BLaER1 (cell line): ENCODE measurements at regions not wholly inside any gene's neighbourhood (a gene's known extent, or its start where the extent isn't known, plus 50 kb on each side); places are given as distances from the start of the nearest gene placed in this dataset.

ENCODE experiments used
- H3K27ac ChIP-seq: shearing (Covaris generic); formaldehyde crosslinking; 2 replicates; pipeline ENCODE4 v1.8.1; 2022
- H3K27me3 ChIP-seq: shearing (Covaris generic); formaldehyde crosslinking; 2 replicates; pipeline ENCODE4 v1.8.1; 2022
- H3K36me3 ChIP-seq: shearing (Covaris generic); formaldehyde crosslinking; 2 replicates; pipeline ENCODE4 v1.8.1; 2022
- H3K4me1 ChIP-seq: shearing (Covaris generic); formaldehyde crosslinking; 2 replicates; pipeline ENCODE4 v1.8.1; 2022
- H3K4me2 ChIP-seq: shearing (Covaris generic); formaldehyde crosslinking; 2 replicates; pipeline ENCODE4 v1.8.1; 2022
- H3K4me3 ChIP-seq: shearing (Covaris generic); formaldehyde crosslinking; 2 replicates; pipeline ENCODE4 v1.8.1; 2022
- H3K9ac ChIP-seq: shearing (Covaris generic); formaldehyde crosslinking; 2 replicates; pipeline ENCODE4 v1.8.1; 2022
- H3K9me3 ChIP-seq: shearing (Covaris generic); formaldehyde crosslinking; 2 replicates; pipeline ENCODE4 v1.8.1; 2022
- H4K20me1 ChIP-seq: shearing (Covaris generic); formaldehyde crosslinking; 2 replicates; pipeline ENCODE4 v1.8.1; 2022
- Cebpa-rat ChIP-seq: shearing (Covaris generic); IDR thresholded peaks from 2 replicates; pipeline ENCODE4 v1.8.1; 2022

GRCh38 chrX:133159205-133159604 lies 58.9 kb downstream of the TFDP3 start:
- Histone ChIP-seq H3K36me3 (no peaks in the 10 kb centered on the region), H3K4me3 (no peak overlapping the region), H3K27ac (no peak overlapping the region), H3K4me2 (no peak overlapping the region), H3K9me3 (peaks cover 24% of the 10 kb centered on the region), H3K9ac (no peak overlapping the region), H3K4me1 (no peaks in the 10 kb centered on the region), H4K20me1 (no peaks in the 10 kb centered on the region), H3K27me3 (peaks cover 51% of the 10 kb centered on the region)
- TF ChIP-seq Cebpa-rat: no peak

- no peaks in the 10 kb centered on the region for H3K36me3 ChIP-seq
- no peaks in the 10 kb centered on the region for H3K4me1 ChIP-seq
- no peak overlapping the region for H3K4me2 ChIP-seq
- peaks cover 82% of the 10 kb centered on the region for H3K27me3 ChIP-seq
- no peak overlapping the region for H3K27ac ChIP-seq
- no peak overlapping the region for H3K4me3 ChIP-seq
- H3K9me3 ChIP-seq: peaks cover 18% of the 10 kb centered on the region
- no peaks in the 10 kb centered on the region for H4K20me1 ChIP-seq
- no peak for TF ChIP-seq Cebpa-rat
- H3K9ac ChIP-seq: no peak overlapping the region
Measured at GRCh38 chrX:133151336-133151735, 54.4 kb upstream of the USP26 start.

GRCh38 chrX:133150730-133151129 lies 53.8 kb upstream of the USP26 start:
- no peak overlapping the region for H3K4me3 ChIP-seq
- no peak overlapping the region for H3K9ac ChIP-seq
- no peaks in the 10 kb centered on the region for H3K4me1 ChIP-seq
- no peak for TF ChIP-seq Cebpa-rat
- H4K20me1 ChIP-seq: no peaks in the 10 kb centered on the region
- H3K9me3 ChIP-seq: peaks cover 18% of the 10 kb centered on the region
- no peak overlapping the region for H3K4me2 ChIP-seq
- H3K36me3 ChIP-seq: no peaks in the 10 kb centered on the region
- H3K27ac ChIP-seq: no peak overlapping the region
- peaks cover 87% of the 10 kb centered on the region for H3K27me3 ChIP-seq
